MM.1S (cell line): ENCODE measurements at regions not wholly inside any gene's neighbourhood (a gene's known extent, or its start where the extent isn't known, plus 50 kb on each side); places are given as distances from the start of the nearest gene placed in this dataset.

Experiments
- DNase-seq: peaks from one replicate; pipeline ENCODE4 v3.0.0-alpha.2; 2015
- H2AFZ ChIP-seq: fragments of 300-600 bp; sonication (generic); 2 replicates; pipeline ENCODE4 v1.6.0; 2016; ENCODE audit warnings: antibody characterized with exemption, low read length
- H3F3A ChIP-seq: fragments of 300-600 bp; sonication (generic); 2 replicates; pipeline ENCODE4 v1.6.1; 2016; ENCODE audit warnings: mild to moderate bottlenecking, antibody characterized with exemption, low read length, moderate library complexity, mixed read lengths; ENCODE audit not compliant: insufficient read depth
- H3K27ac ChIP-seq: fragments of 300-600 bp; sonication (generic); 2 replicates; pipeline ENCODE4 v1.5.1; 2016; ENCODE audit warnings: mild to moderate bottlenecking, low read length
- H3K27me3 ChIP-seq: fragments of 300-600 bp; sonication (generic); replicated peaks from 2 replicates; pipeline ENCODE4 v1.6.0; 2016; ENCODE audit warnings: low read length; ENCODE audit not compliant: insufficient read depth
- H3K36me3 ChIP-seq: fragments of 300-600 bp; sonication (generic); replicated peaks from 2 replicates; pipeline ENCODE4 v1.6.1; 2016; ENCODE audit warnings: mild to moderate bottlenecking, low read length, mixed read lengths; ENCODE audit not compliant: insufficient read depth
- H3K4me1 ChIP-seq: fragments of 300-600 bp; sonication (generic); 2 replicates; pipeline ENCODE4 v1.6.1; 2016; ENCODE audit warnings: low read length, mixed read lengths
- H3K4me2 ChIP-seq: fragments of 300-600 bp; sonication (generic); 2 replicates; pipeline ENCODE4 v1.6.0; 2016; ENCODE audit warnings: low read depth, low read length
- H3K4me3 ChIP-seq: fragments of 300-600 bp; sonication (generic); 2 replicates; pipeline ENCODE4 v1.5.1; 2016; ENCODE audit warnings: low read length, mixed read lengths
- H3K79me2 ChIP-seq: fragments of 300-600 bp; sonication (generic); 2 replicates; pipeline ENCODE4 v1.6.1; 2016; ENCODE audit warnings: mixed run types, low read length, mixed read lengths
- H3K9ac ChIP-seq: fragments of 300-600 bp; sonication (generic); 2 replicates; pipeline ENCODE4 v1.6.1; 2016; ENCODE audit warnings: low read length, mixed read lengths
- H3K9me2 ChIP-seq: fragments of 300-600 bp; sonication (generic); replicated peaks from 2 replicates; pipeline ENCODE4 v1.6.1; 2016; ENCODE audit warnings: mild to moderate bottlenecking, low read length, mixed read lengths; ENCODE audit not compliant: insufficient read depth
- H3K9me3 ChIP-seq: fragments of 300-600 bp; sonication (generic); replicated peaks from 2 replicates; pipeline ENCODE4 v1.6.1; 2016; ENCODE audit warnings: mild to moderate bottlenecking, low read length, mixed read lengths; ENCODE audit not compliant: insufficient read depth
- H4K20me1 ChIP-seq: fragments of 300-600 bp; sonication (generic); 2 replicates; pipeline ENCODE4 v1.6.1; 2016; ENCODE audit warnings: mild to moderate bottlenecking, low read length, moderate library complexity, mixed read lengths; ENCODE audit not compliant: insufficient read depth
- CTCF ChIP-seq: fragments of 300-600 bp; sonication (generic); IDR thresholded peaks from 2 replicates; pipeline ENCODE4 v1.5.1; 2016; ENCODE audit warnings: antibody characterized with exemption, low read length, mixed read lengths
- EZH2 ChIP-seq: fragments of 300-600 bp; sonication (generic); optimal IDR thresholded peaks from 2 replicates; pipeline ENCODE3; 2017; ENCODE audit warnings: low read depth, mild to moderate bottlenecking, antibody characterized with exemption, low read length, mixed read lengths
- EZH2phosphoT487 ChIP-seq: fragments of 300-600 bp; sonication (generic); IDR thresholded peaks from 2 replicates; pipeline ENCODE4 v1.6.1; 2018; ENCODE audit warnings: antibody characterized with exemption, low read length

- no peaks in the 10 kb centered on the region for H3F3A ChIP-seq
- TF ChIP-seq CTCF (no peak), EZH2phosphoT487 (no peak), EZH2 (no peak)
- H3K9ac ChIP-seq = no peak overlapping the region
- no peaks in the 10 kb centered on the region for H3K27me3 ChIP-seq
- no peaks in the 10 kb centered on the region for H3K36me3 ChIP-seq
- H3K9me3 ChIP-seq = no peaks in the 10 kb centered on the region
- H3K4me3 ChIP-seq = no peak overlapping the region
- H3K9me2 ChIP-seq = no peaks in the 10 kb centered on the region
- H2AFZ ChIP-seq = no peak overlapping the region
- H3K4me1 ChIP-seq = 0 out of 2 replicates have a peak, but pooled peaks cover 9% of the 10 kb centered on the region
- DNase-seq = no peak
- H3K79me2 ChIP-seq = no peaks in the 10 kb centered on the region
- H3K27ac ChIP-seq = no peak overlapping the region
- H3K4me2 ChIP-seq = no peak overlapping the region
- no peaks in the 10 kb centered on the region for H4K20me1 ChIP-seq
These were observed 313.4 kb upstream of the STT3B start for GRCh38 chr3:31219131-31219843.

GRCh38 chr3:31220431-31220830, 312.3 kb upstream of the STT3B start:
- DNase-seq = no peak
- Histone ChIP-seq H4K20me1 (no peaks in the 10 kb centered on the region), H2AFZ (no peak overlapping the region), H3K4me2 (no peak overlapping the region), H3K4me1 (0 out of 2 replicates have a peak, but pooled peaks cover 9% of the 10 kb centered on the region), H3K27me3 (no peaks in the 10 kb centered on the region), H3K9me3 (no peaks in the 10 kb centered on the region), H3K27ac (no peak overlapping the region), H3K79me2 (no peaks in the 10 kb centered on the region), H3K36me3 (no peaks in the 10 kb centered on the region), H3F3A (no peaks in the 10 kb centered on the region), H3K4me3 (no peak overlapping the region), H3K9me2 (no peaks in the 10 kb centered on the region), H3K9ac (no peak overlapping the region)
- TF ChIP-seq CTCF = no peak
- no peak for TF ChIP-seq EZH2phosphoT487
- no peak for TF ChIP-seq EZH2

- no peaks in the 10 kb centered on the region for H4K20me1 ChIP-seq
- H3K27me3 ChIP-seq = no peaks in the 10 kb centered on the region
- no peak overlapping the region for H3K4me3 ChIP-seq
- TF ChIP-seq EZH2 = no peak
- TF ChIP-seq CTCF = no peak
- no peak for TF ChIP-seq EZH2phosphoT487
- no peaks in the 10 kb centered on the region for H3K79me2 ChIP-seq
- H3K9me2 ChIP-seq = no peaks in the 10 kb centered on the region
- no peaks in the 10 kb centered on the region for H3K4me1 ChIP-seq
- no peak overlapping the region for H3K27ac ChIP-seq
- H3K9ac ChIP-seq = no peak overlapping the region
- H3K36me3 ChIP-seq = no peaks in the 10 kb centered on the region
- no peak for DNase-seq
- no peak overlapping the region for H2AFZ ChIP-seq
- no peak overlapping the region for H3K4me2 ChIP-seq
- no peaks in the 10 kb centered on the region for H3F3A ChIP-seq
- H3K9me3 ChIP-seq = no peaks in the 10 kb centered on the region
These were observed 309.4 kb upstream of the STT3B start for GRCh38 chr3:31223278-31223677.
